Epidermal melanocyte (primary cell): ENCODE measurements at regions not wholly inside any gene's neighbourhood (a gene's known extent, or its start where the extent isn't known, plus 50 kb on each side); places are given as distances from the start of the nearest gene placed in this dataset.
"Not testable (repeated sequence)": the region's sequence is repeated elsewhere in the genome, so short reads cannot be mapped to it uniquely, and the experiment has no call there.

Experiments
- DNase-seq: peaks from one replicate; pipeline ENCODE4 v3.0.0; 2011; ENCODE audit warnings: low spot score; ENCODE audit not compliant: insufficient read length

GRCh38 chr10:8173243-8173865 lies 118.9 kb downstream of the GATA3 start:
- DNase-seq: no peak

DNA sequence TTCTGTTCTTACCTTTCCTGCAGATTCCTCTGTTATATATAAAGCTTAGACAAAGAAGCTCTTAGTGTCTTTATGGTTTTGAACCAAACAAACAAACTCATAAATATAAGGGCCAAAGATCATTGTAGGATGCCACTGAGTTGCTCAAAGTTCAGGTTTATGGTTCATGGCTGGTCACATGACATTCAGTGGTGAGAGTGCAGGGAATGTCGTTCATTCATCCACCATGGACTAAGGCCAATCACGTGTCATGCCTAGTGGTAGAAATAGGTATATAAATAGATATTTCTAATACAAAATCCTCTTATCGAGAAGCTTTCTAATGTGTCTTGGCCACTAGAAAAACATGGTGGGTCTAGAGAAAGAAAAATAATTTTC lies 119.4 kb downstream of the GATA3 start:
- DNase-seq: no peak

- no peak for DNase-seq
These were observed 120.3 kb downstream of the GATA3 start for GRCh38 chr10:8174762-8175161.

DNA sequence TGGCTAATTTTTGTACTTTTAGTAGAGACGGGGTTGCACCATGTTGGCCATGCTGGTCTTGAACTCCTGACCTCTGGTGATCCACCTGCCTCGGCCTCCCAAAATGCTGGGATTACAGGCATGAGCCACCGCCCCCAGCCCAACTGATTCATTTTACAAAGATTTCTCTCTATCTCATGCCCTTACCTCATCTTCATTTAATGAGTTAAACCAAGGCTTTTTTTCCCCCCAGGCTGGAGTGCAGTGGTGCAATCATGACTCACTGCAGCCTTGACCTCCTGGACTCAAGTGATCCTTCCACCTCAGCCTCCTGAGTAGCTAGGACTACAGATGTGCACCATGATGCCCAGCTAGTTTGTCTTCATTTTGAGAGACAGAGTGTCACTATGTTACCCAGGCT lies 123.0 kb downstream of the GATA3 start:
- not testable (repeated sequence) for DNase-seq

DNA sequence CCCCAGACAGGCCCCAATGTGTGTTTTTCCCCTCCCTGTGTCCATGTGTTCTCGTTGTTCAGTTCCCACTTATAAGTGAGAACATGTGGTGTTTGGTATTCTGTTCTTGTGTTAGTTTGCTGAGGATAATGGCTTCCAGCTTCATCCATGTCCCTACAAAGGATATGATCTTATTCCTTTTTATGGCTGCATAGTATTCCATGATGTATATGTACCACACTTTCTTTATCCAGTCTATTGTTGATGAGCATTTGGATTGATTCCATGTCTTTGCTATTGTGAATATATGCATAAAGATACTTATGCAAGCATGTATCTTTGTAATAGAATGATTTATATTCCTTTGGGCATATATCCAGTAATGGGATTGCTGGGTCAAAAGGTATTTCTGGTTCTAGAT lies 125.3 kb downstream of the GATA3 start:
- DNase-seq: not testable (repeated sequence)

- DNase-seq: no peak
These were observed 126.0 kb downstream of the GATA3 start for GRCh38 chr10:8180360-8181109.

DNA sequence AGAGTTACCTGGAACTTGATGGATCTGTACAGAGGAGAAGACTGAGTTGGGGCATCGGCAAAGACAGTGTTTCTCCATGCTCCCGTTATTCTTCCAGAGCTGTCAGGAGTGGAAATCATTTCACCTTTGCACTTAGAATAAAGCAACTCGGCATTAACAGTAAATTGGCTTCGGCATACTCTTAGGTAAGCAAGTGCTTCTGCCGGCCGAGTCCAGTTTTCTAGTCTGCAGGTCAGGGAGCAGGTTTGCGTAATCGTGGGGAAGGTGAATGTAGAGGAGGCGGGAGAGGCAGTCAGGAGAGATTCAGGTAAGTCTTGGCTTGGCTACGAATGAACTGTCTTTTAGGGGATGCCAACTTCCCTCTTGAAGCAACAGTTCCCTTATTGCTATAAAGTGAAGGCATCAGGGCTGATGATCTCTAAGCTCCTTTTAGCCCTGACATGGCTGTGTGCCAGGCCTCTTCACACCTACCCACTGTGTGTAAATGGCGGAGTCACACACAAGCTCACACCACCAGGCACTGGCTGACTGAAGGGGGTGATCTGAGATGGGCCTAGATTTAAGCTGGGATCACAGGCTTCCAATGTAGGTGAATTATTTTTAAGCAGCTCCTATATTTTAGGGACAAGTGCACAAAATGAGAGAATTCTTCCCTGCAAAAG lies 127.1 kb downstream of the GATA3 start:
- no peak for DNase-seq

GRCh38 chr10:8182806-8183205 lies 128.3 kb downstream of the GATA3 start:
- DNase-seq: no peak

- no peak for DNase-seq
These were observed 128.8 kb downstream of the GATA3 start for GRCh38 chr10:8183241-8183704.

DNA sequence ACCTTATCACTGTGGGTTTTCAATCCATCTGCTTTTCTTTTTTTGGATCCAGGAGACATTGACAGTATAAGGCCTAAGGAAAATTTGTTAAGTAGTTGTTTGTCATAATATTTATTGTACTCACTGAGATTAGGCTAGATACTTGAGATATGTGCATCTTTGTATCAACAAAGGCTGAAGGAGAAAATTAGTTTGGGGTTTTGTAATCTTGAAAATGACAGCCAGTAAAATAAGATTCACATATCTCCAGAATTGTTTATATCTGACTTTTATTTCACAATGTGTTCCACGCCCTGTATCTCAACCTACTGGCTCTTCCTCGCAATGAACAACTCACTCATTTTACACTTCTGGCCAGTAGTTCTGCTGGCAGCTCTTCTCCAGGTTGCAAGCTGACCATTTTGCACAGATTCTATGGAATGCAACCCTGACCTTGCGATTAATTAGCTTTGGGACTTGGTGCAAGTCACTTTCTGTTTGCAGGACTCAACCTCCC lies 132.7 kb downstream of the GATA3 start:
- DNase-seq: no peak

DNA sequence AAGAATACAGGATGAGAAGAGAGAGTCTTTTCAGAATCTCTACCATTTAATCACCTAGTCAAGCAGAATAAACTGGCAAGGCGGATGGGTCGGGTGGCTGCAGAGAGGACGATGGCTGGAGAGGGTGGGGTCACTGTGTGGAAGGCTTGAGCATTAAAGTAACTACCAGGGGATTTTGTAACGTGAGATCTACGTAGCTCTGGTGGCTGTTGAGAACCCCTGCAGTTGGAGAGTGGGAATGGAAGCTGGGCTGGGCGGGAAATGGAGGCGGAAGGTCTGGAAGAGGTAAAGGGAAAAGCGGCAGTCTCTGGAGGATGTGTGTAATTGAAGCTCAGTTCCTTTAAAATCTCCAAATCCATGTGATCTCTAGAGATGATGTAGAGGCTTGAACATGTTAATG lies 135.0 kb downstream of the GATA3 start:
- DNase-seq: no peak

DNA sequence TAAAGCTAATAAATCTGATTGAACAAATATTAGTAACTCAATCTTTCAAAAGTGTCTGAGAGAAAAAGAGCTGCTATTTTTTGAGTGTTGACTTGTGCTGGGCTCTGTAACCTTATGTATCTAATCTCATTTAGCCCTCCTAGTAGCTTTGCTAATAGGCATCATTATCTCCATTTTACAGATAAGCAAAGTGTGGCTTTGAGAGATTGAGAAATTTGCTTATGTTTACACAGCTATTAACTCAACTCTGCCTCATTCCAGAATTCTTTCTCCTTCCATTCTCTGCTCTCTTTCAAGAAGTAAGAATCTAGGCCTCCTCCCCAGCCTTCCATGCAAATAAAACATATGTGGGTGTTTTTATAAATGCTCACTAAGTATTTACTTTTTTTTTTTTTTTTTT lies 137.8 kb downstream of the GATA3 start:
- no peak for DNase-seq

DNA sequence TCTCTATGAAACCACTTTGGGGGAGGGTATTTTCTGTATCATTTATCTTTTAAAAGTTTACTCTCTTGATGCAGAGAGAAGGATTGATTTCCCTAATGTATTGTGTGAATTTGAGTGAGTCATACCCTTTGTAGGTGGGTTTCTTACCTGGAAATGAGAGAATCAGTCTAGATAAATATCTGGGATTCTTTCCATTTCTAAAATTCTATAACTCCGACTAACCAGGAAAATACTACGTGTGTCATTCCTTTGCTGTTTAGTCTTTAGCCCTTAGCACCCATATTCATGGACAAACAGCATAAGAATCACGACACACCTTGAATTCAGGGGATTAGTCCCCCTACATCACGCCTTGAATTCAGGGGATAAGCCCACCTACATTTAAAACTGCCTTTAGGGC lies 139.1 kb downstream of the GATA3 start:
- DNase-seq: no peak

DNA sequence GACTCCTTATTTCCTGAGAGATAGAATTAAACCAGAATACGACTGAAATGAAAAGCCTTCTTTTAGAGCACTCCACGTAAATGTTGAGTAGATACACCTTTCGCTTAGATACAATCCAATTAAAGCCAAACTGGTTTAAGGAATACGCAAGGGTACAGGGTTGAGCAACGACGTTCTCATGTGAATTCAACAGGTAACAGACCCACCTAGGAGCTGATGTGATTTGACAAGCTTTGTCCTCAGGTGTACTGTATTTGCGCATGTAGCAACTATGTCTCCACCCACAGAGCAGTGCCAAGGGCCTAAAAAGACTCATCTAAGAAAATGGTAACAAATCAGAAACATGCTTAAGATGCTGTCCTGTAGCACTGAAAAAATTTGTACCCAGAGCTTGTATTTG lies 139.6 kb downstream of the GATA3 start:
- no peak for DNase-seq

DNA sequence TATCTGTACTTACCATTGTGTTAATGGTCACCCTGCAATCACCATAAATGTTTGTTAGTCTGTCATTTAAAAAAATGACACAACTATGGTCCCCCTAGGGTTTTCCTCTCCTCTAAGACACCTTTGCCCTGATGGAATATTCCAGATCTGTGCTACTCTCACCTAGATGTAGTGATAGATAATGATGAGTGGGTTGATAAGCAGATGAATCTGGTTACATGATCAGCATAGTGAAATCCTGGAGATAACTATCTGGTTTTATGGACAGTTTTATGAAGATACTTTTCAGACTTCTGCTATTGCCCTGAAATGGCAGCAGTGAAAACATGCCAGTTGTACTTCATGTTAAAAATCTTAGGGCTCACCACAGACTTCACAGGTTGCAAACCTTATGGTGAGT lies 152.4 kb downstream of the GATA3 start:
- DNase-seq: no peak

- DNase-seq: no peak
These were observed 157.1 kb downstream of the GATA3 start for GRCh38 chr10:8211631-8212030.

DNA sequence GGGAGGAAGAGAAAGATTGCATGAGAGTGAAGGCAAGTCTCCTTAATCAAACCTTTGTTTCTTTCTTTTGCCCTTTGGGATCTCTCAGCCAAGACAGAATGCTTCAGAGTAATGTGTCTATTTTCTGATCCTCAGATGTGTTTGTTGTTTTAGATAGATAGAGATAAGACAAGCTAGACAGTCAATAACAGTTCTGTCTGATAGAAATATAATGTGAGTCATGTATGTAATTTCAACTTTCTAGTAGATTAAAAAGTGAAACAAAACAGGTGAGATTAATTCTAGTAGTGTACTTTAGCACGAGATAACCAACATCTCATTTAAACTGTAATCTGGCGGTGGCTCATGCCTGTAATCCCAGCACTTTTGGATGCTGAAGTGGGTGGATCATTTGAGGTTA lies 159.2 kb downstream of the GATA3 start:
- no peak for DNase-seq

GRCh38 chr10:8214587-8214986 lies 160.1 kb downstream of the GATA3 start:
- no peak for DNase-seq

DNA sequence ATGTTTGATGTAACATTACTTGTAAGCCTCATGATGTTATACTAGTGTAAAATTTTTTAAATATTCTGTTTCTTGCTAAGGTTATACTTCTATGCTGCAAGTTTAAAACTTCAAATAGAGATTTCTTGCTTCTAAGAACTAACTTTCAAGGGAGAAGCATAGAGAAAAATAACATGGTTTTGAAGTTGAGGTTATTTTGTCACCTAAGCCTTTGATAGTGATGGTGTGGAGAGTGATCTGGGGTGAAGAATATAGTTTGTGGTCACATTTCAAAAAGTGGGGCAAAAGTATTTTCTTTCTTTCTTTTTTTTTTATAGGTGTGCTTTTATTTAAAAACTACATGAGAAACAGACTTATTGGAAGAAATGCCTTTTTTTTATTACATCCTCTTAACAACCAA lies 162.4 kb downstream of the GATA3 start:
- DNase-seq: no peak

DNA sequence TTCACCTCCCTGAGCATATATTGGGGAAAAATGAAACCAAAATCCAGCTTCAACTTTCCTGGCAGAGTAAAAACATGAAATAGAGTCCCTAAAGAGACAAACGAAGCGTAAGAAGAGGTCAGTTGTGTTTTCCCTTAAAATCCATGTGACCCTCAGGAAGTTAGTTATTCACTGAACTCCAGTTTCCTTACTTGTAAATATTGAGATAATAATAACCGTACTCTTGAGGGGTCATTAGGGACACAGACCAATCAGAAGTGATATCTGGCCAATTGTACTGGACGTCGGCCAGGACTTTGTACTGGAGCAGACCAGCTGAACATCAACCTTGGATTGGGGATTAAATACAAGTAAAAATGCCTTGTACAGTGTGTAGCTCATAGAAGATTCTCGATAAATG lies 167.0 kb downstream of the GATA3 start:
- DNase-seq: no peak

DNA sequence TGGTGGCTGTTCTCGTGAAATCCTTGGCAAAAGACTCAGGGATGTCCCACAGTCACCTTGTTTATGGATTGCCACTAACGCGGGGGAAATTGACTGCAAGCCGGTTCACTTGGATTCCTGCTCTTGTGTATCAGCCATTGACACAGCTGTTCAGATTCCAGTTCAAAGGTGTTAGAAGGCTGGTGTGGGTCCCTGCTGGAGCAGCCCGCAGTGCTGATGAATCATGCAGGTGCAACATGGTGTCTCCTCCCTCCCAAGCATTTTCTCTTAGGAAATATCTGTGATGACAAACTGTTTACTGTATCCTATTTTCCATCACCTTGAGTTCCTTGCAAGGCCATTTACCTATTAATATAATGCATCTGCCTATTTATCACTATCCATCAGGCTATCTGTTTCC lies 170.1 kb downstream of the GATA3 start:
- no peak for DNase-seq

DNA sequence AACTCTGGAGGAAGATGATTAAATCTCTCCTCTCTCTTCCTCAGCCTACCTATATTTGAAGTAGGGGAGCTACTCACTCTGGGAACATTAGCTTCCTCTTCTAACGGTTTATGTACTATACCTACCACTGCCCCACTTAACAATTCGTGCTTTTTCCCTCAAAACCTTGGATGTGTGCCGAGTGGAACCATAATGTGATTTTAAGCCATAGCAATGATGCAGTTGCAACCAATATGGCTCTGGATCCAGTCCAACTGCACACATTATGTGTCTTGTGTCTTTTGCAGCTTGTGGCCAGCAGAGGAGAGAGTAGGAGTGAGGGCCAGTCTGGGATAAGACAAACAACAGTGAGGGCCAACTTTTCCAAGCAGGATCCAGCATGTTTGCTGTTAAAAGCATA lies 170.7 kb downstream of the GATA3 start:
- DNase-seq: no peak

GRCh38 chr10:8227246-8227645 lies 172.8 kb downstream of the GATA3 start:
- no peak for DNase-seq
